C4-2B (cell line): ENCODE measurements at regions not wholly inside any gene's neighbourhood (a gene's known extent, or its start where the extent isn't known, plus 50 kb on each side); places are given as distances from the start of the nearest gene placed in this dataset.

Source experiments
- ZFX ChIP-seq: fragments of 450-650 bp; IDR thresholded peaks from 2 replicates; pipeline ENCODE4 v1.6.1; 2017
- TF ChIP-seq, protein P1 (sequence below): fragments of 450-650 bp; conservative IDR thresholded peaks from 2 replicates; pipeline ENCODE4 v1.5.1; 2017; ENCODE audit warnings: mild to moderate bottlenecking

DNA sequence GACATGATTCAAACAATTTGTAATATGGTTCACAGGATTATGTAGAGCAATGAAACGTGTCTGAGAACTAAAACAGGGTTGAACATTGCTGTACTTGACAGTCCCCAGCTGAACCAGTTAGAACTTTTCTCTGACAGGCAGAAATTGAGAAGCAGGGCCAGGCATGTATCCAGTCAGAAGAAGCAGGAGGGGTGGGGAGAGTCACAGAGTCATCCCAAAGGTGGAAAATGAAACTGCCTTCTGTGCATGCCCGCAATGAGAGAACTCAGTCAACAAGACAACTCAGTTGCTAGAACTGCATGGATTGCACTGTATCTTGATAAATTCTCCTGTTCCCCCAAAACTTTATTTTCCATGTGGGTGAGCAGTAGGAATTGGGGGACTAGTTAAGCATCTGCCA is 72.9 kb upstream of the PRLR start:
- TF ChIP-seq, protein P1, sequence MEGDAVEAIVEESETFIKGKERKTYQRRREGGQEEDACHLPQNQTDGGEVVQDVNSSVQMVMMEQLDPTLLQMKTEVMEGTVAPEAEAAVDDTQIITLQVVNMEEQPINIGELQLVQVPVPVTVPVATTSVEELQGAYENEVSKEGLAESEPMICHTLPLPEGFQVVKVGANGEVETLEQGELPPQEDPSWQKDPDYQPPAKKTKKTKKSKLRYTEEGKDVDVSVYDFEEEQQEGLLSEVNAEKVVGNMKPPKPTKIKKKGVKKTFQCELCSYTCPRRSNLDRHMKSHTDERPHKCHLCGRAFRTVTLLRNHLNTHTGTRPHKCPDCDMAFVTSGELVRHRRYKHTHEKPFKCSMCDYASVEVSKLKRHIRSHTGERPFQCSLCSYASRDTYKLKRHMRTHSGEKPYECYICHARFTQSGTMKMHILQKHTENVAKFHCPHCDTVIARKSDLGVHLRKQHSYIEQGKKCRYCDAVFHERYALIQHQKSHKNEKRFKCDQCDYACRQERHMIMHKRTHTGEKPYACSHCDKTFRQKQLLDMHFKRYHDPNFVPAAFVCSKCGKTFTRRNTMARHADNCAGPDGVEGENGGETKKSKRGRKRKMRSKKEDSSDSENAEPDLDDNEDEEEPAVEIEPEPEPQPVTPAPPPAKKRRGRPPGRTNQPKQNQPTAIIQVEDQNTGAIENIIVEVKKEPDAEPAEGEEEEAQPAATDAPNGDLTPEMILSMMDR, result no peak
- TF ChIP-seq ZFX, result no peak
